Hepatocyte (in vitro differentiated cells): ENCODE measurements at regions not wholly inside any gene's neighbourhood (a gene's known extent, or its start where the extent isn't known, plus 50 kb on each side); places are given as distances from the start of the nearest gene placed in this dataset.

ENCODE experiments used
- EZH2phosphoT487 ChIP-seq: fragments of 200-600 bp; sonication (generic); IDR thresholded peaks from one replicate; pipeline ENCODE4 v1.6.1; 2018; ENCODE audit warnings: antibody characterized with exemption, mild to moderate bottlenecking, low read depth, moderate library complexity; ENCODE audit not compliant: unreplicated experiment, severe bottlenecking
- TF ChIP-seq, protein P1 (sequence below): fragments of 200-600 bp; sonication (generic); IDR thresholded peaks from 2 replicates; pipeline ENCODE4 v1.5.1; 2016; ENCODE audit warnings: antibody characterized with exemption, mild to moderate bottlenecking; ENCODE audit not compliant: poor library complexity

DNA sequence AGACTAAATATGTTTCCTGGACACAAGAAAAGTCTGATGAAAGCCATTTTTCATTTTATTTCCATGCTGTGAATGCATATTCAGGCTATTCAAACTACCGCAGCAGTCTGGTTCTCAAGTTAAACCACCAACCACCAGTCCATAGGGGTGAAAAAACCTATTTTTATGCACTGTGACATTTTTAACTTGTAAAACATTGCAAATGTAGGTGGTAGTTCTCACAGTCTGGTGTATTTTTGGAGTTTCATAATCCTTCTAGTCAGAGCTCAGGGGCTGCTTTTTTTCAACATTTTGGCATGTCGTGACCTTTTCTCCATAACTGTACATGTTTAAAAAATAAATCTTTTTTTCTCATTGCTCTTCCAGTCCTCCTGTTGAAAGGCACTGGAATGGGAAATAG, 907.6 kb upstream of the ADGRL2 start:
- TF ChIP-seq, protein P1, sequence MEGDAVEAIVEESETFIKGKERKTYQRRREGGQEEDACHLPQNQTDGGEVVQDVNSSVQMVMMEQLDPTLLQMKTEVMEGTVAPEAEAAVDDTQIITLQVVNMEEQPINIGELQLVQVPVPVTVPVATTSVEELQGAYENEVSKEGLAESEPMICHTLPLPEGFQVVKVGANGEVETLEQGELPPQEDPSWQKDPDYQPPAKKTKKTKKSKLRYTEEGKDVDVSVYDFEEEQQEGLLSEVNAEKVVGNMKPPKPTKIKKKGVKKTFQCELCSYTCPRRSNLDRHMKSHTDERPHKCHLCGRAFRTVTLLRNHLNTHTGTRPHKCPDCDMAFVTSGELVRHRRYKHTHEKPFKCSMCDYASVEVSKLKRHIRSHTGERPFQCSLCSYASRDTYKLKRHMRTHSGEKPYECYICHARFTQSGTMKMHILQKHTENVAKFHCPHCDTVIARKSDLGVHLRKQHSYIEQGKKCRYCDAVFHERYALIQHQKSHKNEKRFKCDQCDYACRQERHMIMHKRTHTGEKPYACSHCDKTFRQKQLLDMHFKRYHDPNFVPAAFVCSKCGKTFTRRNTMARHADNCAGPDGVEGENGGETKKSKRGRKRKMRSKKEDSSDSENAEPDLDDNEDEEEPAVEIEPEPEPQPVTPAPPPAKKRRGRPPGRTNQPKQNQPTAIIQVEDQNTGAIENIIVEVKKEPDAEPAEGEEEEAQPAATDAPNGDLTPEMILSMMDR = no peak
- no peak for TF ChIP-seq EZH2phosphoT487
